HG03442 (cell line): ENCODE measurements at regions not wholly inside any gene's neighbourhood (a gene's known extent, or its start where the extent isn't known, plus 50 kb on each side); places are given as distances from the start of the nearest gene placed in this dataset.

Experiments used
- ATAC-seq: cut with Tn5 transposase; IDR thresholded peaks from one replicate; pipeline ENCODE4 v1.9.1; 2021; ENCODE audit warnings: mild to moderate bottlenecking, moderate library complexity; ENCODE audit not compliant: unreplicated experiment

- ATAC-seq = no peak
These were observed 167.6 kb downstream of the TLE3 start for GRCh38 chr15:69929905-69930630.

- ATAC-seq = no peak
These were observed 167.0 kb downstream of the TLE3 start for GRCh38 chr15:69930754-69931153.

GRCh38 chr15:69931156-69931555 is 166.6 kb downstream of the TLE3 start:
- ATAC-seq = no peak

GRCh38 chr15:69934607-69935006 is 163.1 kb downstream of the TLE3 start:
- ATAC-seq = no peak

GRCh38 chr15:69939513-69940440 is 157.9 kb downstream of the TLE3 start:
- ATAC-seq = no peak

GRCh38 chr15:69940441-69941300 is 157.0 kb downstream of the TLE3 start:
- no peak for ATAC-seq

- no peak for ATAC-seq
These were observed 156.5 kb downstream of the TLE3 start for GRCh38 chr15:69941301-69941605.

GRCh38 chr15:69941706-69942495 is 155.8 kb downstream of the TLE3 start:
- ATAC-seq = no peak

- ATAC-seq = no peak
These were observed 154.1 kb downstream of the TLE3 start for GRCh38 chr15:69943637-69944036.

GRCh38 chr15:69945729-69946128 is 152.0 kb downstream of the TLE3 start:
- ATAC-seq = no peak

GRCh38 chr15:69946870-69947269 is 150.8 kb downstream of the TLE3 start:
- no peak for ATAC-seq

- ATAC-seq = no peak
These were observed 150.3 kb downstream of the TLE3 start for GRCh38 chr15:69947394-69947793.

- ATAC-seq = no peak
These were observed 148.2 kb downstream of the TLE3 start for GRCh38 chr15:69949485-69949884.

GRCh38 chr15:69951256-69951897 is 146.3 kb downstream of the TLE3 start:
- no peak for ATAC-seq

GRCh38 chr15:69951898-69952555 is 145.7 kb downstream of the TLE3 start:
- ATAC-seq = no peak

- no peak for ATAC-seq
These were observed 144.7 kb downstream of the TLE3 start for GRCh38 chr15:69953051-69953450.

- no peak for ATAC-seq
These were observed 143.9 kb downstream of the TLE3 start for GRCh38 chr15:69953816-69954215.

- no peak for ATAC-seq
These were observed 143.1 kb downstream of the TLE3 start for GRCh38 chr15:69954666-69955065.

- no peak for ATAC-seq
These were observed 142.3 kb downstream of the TLE3 start for GRCh38 chr15:69955240-69955894.
